HG02885 (cell line): ENCODE measurements at regions not wholly inside any gene's neighbourhood (a gene's known extent, or its start where the extent isn't known, plus 50 kb on each side); places are given as distances from the start of the nearest gene placed in this dataset.
"Not testable (repeated sequence)": the region's sequence is repeated elsewhere in the genome, so short reads cannot be mapped to it uniquely, and the experiment has no call there.

Experiments used
- ATAC-seq: cut with Tn5 transposase; IDR thresholded peaks from one replicate; pipeline ENCODE4 v1.9.1; 2021; ENCODE audit warnings: mild to moderate bottlenecking; ENCODE audit not compliant: unreplicated experiment, poor library complexity

- ATAC-seq = no peak
Observed at GRCh38 chr16:65767125-65767524, 599.4 kb upstream of the CDH5 start.

GRCh38 chr16:65763640-65764305, 602.7 kb upstream of the CDH5 start:
- ATAC-seq = no peak

GRCh38 chr16:65760874-65761273, 605.6 kb upstream of the CDH5 start:
- no peak for ATAC-seq

GRCh38 chr16:65758620-65759019, 607.9 kb upstream of the CDH5 start:
- no peak for ATAC-seq

- ATAC-seq = no peak
Observed at GRCh38 chr16:65757064-65757463, 609.4 kb upstream of the CDH5 start.

- no peak for ATAC-seq
Observed at GRCh38 chr16:65756163-65756562, 610.3 kb upstream of the CDH5 start.

- no peak for ATAC-seq
Observed at GRCh38 chr16:65754820-65755691, 611.4 kb upstream of the CDH5 start.

GRCh38 chr16:65752522-65752844, 614.0 kb upstream of the CDH5 start:
- no peak for ATAC-seq

GRCh38 chr16:65751622-65752521, 614.6 kb upstream of the CDH5 start:
- ATAC-seq = no peak

GRCh38 chr16:65749506-65749905, 617.0 kb upstream of the CDH5 start:
- ATAC-seq = no peak

- ATAC-seq = no peak
Observed at GRCh38 chr16:65746941-65747340, 619.5 kb upstream of the CDH5 start.

GRCh38 chr16:65745201-65745708, 621.2 kb upstream of the CDH5 start:
- ATAC-seq = no peak

- no peak for ATAC-seq
Observed at GRCh38 chr16:65744401-65744800, 622.1 kb upstream of the CDH5 start.

GRCh38 chr16:65743558-65743957, 621.7 kb upstream of the CDH11 start:
- no peak for ATAC-seq

GRCh38 chr16:65740711-65741110, 618.8 kb upstream of the CDH11 start:
- no peak for ATAC-seq

- ATAC-seq = no peak
Observed at GRCh38 chr16:65739518-65739917, 617.7 kb upstream of the CDH11 start.

- no peak for ATAC-seq
Observed at GRCh38 chr16:65737831-65738230, 616.0 kb upstream of the CDH11 start.

GRCh38 chr16:65735615-65736014, 613.8 kb upstream of the CDH11 start:
- not testable (repeated sequence) for ATAC-seq

- ATAC-seq = no peak
Observed at GRCh38 chr16:65733721-65734120, 611.9 kb upstream of the CDH11 start.

- no peak for ATAC-seq
Observed at GRCh38 chr16:65731833-65732232, 610.0 kb upstream of the CDH11 start.

- no peak for ATAC-seq
Observed at GRCh38 chr16:65728652-65729051, 606.8 kb upstream of the CDH11 start.
